GM12878 (cell line): ENCODE measurements at regions not wholly inside any gene's neighbourhood (a gene's known extent, or its start where the extent isn't known, plus 50 kb on each side); places are given as distances from the start of the nearest gene placed in this dataset.

Experiments
- ATAC-seq: fragments of 200-7000 bp; cut with Tn5 transposase; 3 replicates; pipeline ENCODE4 v1.9.1; 2020; ENCODE audit warnings: mild to moderate bottlenecking, moderate library complexity
- BruUV-seq: library from RNA; stranded (reverse); fragments of 400-500 nt; replicated peaks from 2 replicates; lab custom pipeline; 2021; lab: Mats Ljungman, UMichigan
- CTCF ChIA-PET: fragments of 300-600 bp; sonication (Branson Sonifier 250); formaldehyde crosslinking; extraction: SDS; loops from one replicate; lab custom pipeline; 2021; ENCODE audit warnings: inconsistent platforms; lab: Yijun Ruan, JAX
- POLR2A ChIA-PET: fragments of 350-600 bp; formaldehyde crosslinking; extraction: SDS; loops from one replicate; lab custom pipeline; 2021; ENCODE audit warnings: inconsistent platforms; lab: Charles Lee
- RAD21 ChIA-PET: fragments of 300-600 bp; sonication (Branson Sonifier 250); formaldehyde crosslinking; loops from one replicate; lab custom pipeline; 2023; ENCODE audit warnings: antibody characterized with exemption; ENCODE audit not compliant: unreplicated experiment; lab: Charles Lee
- SMC1A ChIA-PET: fragments of 300-600 bp; sonication (Branson Sonifier 250); formaldehyde crosslinking; loops from one replicate; lab custom pipeline; 2023; ENCODE audit not compliant: unreplicated experiment, uncharacterized antibody; lab: Charles Lee
- DNase-seq: peaks from one replicate; pipeline ENCODE4 v3.0.0-alpha.2; 2011; ENCODE audit warnings: low read depth, low spot score
- FAIRE-seq: peaks from 3 replicates; lab custom pipeline; 2011; peaks lifted over from hg19 to GRCh38; lab: Jason Lieb, UNC
- H2AFZ ChIP-seq: 2 replicates; pipeline ENCODE4 v1.6.0; 2011; ENCODE audit warnings: low read depth, low read length, control low read depth; ENCODE audit not compliant: control insufficient read depth
- H3K27ac ChIP-seq: 2 replicates; pipeline ENCODE4 v1.5.1; 2011; ENCODE audit warnings: control low read depth; ENCODE audit not compliant: control insufficient read depth, insufficient read depth
- H3K27me3 ChIP-seq, 2 experiments: replicated peaks in 1 of 2; 2 replicates each; pipeline versions ENCODE4 v1.6.0 to v1.6.1; 2011; ENCODE audit warnings: low read length in 1 of 2; ENCODE audit not compliant: control insufficient read depth in 2 of 2, insufficient read depth in 2 of 2
- H3K36me3 ChIP-seq, 2 experiments: 2 replicates each; pipeline ENCODE4 v1.5.1; 2011; ENCODE audit warnings: low read length in 1 of 2; ENCODE audit not compliant: control insufficient read depth in 2 of 2, insufficient read depth in 2 of 2
- H3K4me1 ChIP-seq: 2 replicates; pipeline ENCODE4 v1.6.1; 2011; ENCODE audit warnings: mild to moderate bottlenecking, low read length, moderate library complexity, mixed read lengths; ENCODE audit not compliant: control insufficient read depth, insufficient read depth
- H3K4me2 ChIP-seq: 2 replicates; pipeline ENCODE4 v1.6.0; 2011; ENCODE audit warnings: control low read depth; ENCODE audit not compliant: control insufficient read depth, insufficient read depth
- H3K4me3 ChIP-seq: fragments of 200-600 bp; sonication (generic); 2 replicates; pipeline ENCODE4 v1.5.1; 2016
- H3K79me2 ChIP-seq: 2 replicates; pipeline ENCODE4 v1.6.0; 2011; ENCODE audit warnings: low read length; ENCODE audit not compliant: control insufficient read depth, insufficient read depth
- H3K9ac ChIP-seq: 2 replicates; pipeline ENCODE4 v1.8.0; 2011; ENCODE audit warnings: low read length, control low read depth, mixed read lengths; ENCODE audit not compliant: control insufficient read depth, insufficient read depth
- H3K9me3 ChIP-seq: replicated peaks from 3 replicates; pipeline ENCODE4 v1.5.1; 2011; ENCODE audit warnings: mild to moderate bottlenecking, low read length; ENCODE audit not compliant: control insufficient read depth, insufficient read depth
- H4K20me1 ChIP-seq: 2 replicates; pipeline ENCODE4 v1.6.0; 2011; ENCODE audit not compliant: control insufficient read depth, insufficient read depth
- ASH2L ChIP-seq: fragments of 300-600, 200-600 bp; sonication (generic); IDR thresholded peaks from 2 replicates; pipeline ENCODE4 v1.6.1; 2017; ENCODE audit warnings: low read depth, mild to moderate bottlenecking, borderline replicate concordance
- FOS ChIP-seq: IDR thresholded peaks from 3 replicates; pipeline ENCODE4 v1.6.1; 2011; ENCODE audit warnings: borderline replicate concordance; ENCODE audit not compliant: insufficient read length; ENCODE audit errors: extremely low read depth
- JUND ChIP-seq: IDR thresholded peaks from 2 replicates; pipeline ENCODE4 v1.6.1; 2012; ENCODE audit warnings: low read depth, mild to moderate bottlenecking, low read length, improper control_type of control experiment, moderate library complexity
- MEF2B ChIP-seq: fragments of 450-650 bp; IDR thresholded peaks from 2 replicates; pipeline ENCODE4 v1.6.1; 2018; ENCODE audit warnings: mild to moderate bottlenecking, moderate library complexity; ENCODE audit not compliant: partially characterized antibody, poor library complexity, severe bottlenecking
- PML ChIP-seq: IDR thresholded peaks from 2 replicates; pipeline ENCODE4 v1.6.1; 2012; ENCODE audit warnings: low read length, inconsistent platforms
- RCOR1 ChIP-seq: conservative IDR thresholded peaks from 2 replicates; pipeline ENCODE4 v1.6.1; 2012; ENCODE audit warnings: low read depth, low read length, improper control_type of control experiment
- SMC3 ChIP-seq: IDR thresholded peaks from 2 replicates; pipeline ENCODE4 v1.6.1; 2011; ENCODE audit warnings: low read length, improper control_type of control experiment, borderline replicate concordance
- WGBS: methylation state at CpG from one replicate; pipeline ENCODE4 v1.1.6; 2016; ENCODE audit warnings: low lambda C conversion rate; ENCODE audit not compliant: insufficient replicate concordance, insufficient coverage; ENCODE audit errors: missing lambda C conversion rate; 5-methylcytosine and 5-hydroxymethylcytosine counted together
- in situ Hi-C: fragments of 300-500 bp; cut with MboI; formaldehyde crosslinking; loops from 9 replicates; pipeline ENCODE4 v1.14.3; 2018; ENCODE audit warnings: mixed read lengths
- intact Hi-C: fragments of 100-400 bp; cut with micrococcal nuclease; formaldehyde crosslinking; loops from one replicate; pipeline ENCODE4 v1.14.2; 2022; ENCODE audit not compliant: unreplicated experiment

GRCh38 chr2:164146441-164146840, 410.6 kb upstream of the FIGN start:
- in situ Hi-C loops: no loop called here

GRCh38 chr2:164145093-164145987, 409.5 kb upstream of the FIGN start:
- ChIA-PET SMC1A (no interaction called here), POLR2A (interaction anchor here (0.7 kb wide), 1 partner anchor 8 kb away, joined by 3 read pairs; no protein-coding TSS in a partner anchor), RAD21 (no interaction called here), CTCF (no interaction called here)
- 9% methylated on average over 3 of the region's 3 CpGs for WGBS
- H3K4me2 ChIP-seq: no peak overlapping the region
- H3K9me3 ChIP-seq: no peaks in the 10 kb centered on the region
- TF ChIP-seq FOS: no peak
- TF ChIP-seq ASH2L: no peak
- TF ChIP-seq JUND: no peak
- H3K4me1 ChIP-seq: no peaks in the 10 kb centered on the region
- no peaks in the 10 kb centered on the region for H3K79me2 ChIP-seq
- no peak overlapping the region for H3K9ac ChIP-seq
- H3K27me3 ChIP-seq: no peaks in the 10 kb centered on the region
- ATAC-seq (no peak), DNase-seq (no peak), FAIRE-seq (no peak)
- in situ Hi-C loops (no loop called here), intact Hi-C loops (no loop called here)
- BruUV-seq: no TSS peak
- no peak overlapping the region for H3K4me3 ChIP-seq
- no peaks in the 10 kb centered on the region for H4K20me1 ChIP-seq
- H3K27ac ChIP-seq: no peak overlapping the region
- no peak overlapping the region for H2AFZ ChIP-seq
- no peaks in the 10 kb centered on the region for H3K36me3 ChIP-seq

More at GRCh38 chr2:164146441-164146840, 410.6 kb upstream of the FIGN start:
- Histone ChIP-seq H4K20me1 (no peaks in the 10 kb centered on the region), H3K4me1 (no peaks in the 10 kb centered on the region), H3K9ac (no peak overlapping the region), H3K9me3 (no peaks in the 10 kb centered on the region), H3K4me2 (no peak overlapping the region), H3K4me3 (no peak overlapping the region), H3K27me3 (no peaks in the 10 kb centered on the region), H3K79me2 (no peaks in the 10 kb centered on the region), H3K27ac (no peak overlapping the region), H3K36me3 (no peaks in the 10 kb centered on the region), H2AFZ (no peak overlapping the region)
- intact Hi-C loops: no loop called here
- ChIA-PET RAD21 (no interaction called here), SMC1A (no interaction called here), CTCF (no interaction called here), POLR2A (no interaction called here)
- DNase-seq (no peak), ATAC-seq (no peak), FAIRE-seq (no peak)
- BruUV-seq: no TSS peak
- TF ChIP-seq SMC3 (no peak), PML (no peak), RCOR1 (no peak), MEF2B (no peak)
